GM10266 (cell line): ENCODE measurements at regions not wholly inside any gene's neighbourhood (a gene's known extent, or its start where the extent isn't known, plus 50 kb on each side); places are given as distances from the start of the nearest gene placed in this dataset.

Experiments used
- DNase-seq: peaks from one replicate; pipeline ENCODE4 v3.0.0; 2012; ENCODE audit errors: extremely low spot score
- TF ChIP-seq, protein P1 (sequence below): IDR thresholded peaks from 2 replicates; pipeline ENCODE4 v1.5.1; 2012; ENCODE audit warnings: mild to moderate bottlenecking, low read depth; ENCODE audit not compliant: control insufficient read depth, insufficient read depth; ENCODE audit errors: missing control alignments

- DNase-seq = no peak
- TF ChIP-seq, protein P1, sequence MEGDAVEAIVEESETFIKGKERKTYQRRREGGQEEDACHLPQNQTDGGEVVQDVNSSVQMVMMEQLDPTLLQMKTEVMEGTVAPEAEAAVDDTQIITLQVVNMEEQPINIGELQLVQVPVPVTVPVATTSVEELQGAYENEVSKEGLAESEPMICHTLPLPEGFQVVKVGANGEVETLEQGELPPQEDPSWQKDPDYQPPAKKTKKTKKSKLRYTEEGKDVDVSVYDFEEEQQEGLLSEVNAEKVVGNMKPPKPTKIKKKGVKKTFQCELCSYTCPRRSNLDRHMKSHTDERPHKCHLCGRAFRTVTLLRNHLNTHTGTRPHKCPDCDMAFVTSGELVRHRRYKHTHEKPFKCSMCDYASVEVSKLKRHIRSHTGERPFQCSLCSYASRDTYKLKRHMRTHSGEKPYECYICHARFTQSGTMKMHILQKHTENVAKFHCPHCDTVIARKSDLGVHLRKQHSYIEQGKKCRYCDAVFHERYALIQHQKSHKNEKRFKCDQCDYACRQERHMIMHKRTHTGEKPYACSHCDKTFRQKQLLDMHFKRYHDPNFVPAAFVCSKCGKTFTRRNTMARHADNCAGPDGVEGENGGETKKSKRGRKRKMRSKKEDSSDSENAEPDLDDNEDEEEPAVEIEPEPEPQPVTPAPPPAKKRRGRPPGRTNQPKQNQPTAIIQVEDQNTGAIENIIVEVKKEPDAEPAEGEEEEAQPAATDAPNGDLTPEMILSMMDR = no peak
Measured at GRCh38 chr9:87795178-87795577, 69.3 kb downstream of the CTSL start.

DNA sequence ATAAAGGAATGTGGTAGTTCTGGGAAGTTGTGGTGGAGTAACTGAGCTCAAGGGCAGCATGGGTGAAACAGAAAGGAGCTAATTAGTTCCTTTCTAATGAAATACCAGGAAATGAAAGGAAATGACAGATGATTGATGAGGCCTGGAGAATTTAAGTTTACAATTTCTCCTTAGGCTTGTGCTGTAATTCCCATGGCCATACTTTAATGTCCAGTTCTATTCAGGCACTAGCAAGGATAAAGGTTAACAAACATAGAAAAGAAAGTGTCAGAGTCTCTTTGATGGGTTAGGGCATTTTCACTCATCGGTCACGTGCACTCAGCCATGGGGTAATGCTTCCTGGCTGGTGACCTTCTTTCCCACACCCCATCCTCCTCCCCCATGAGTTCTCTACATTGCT, 70.3 kb downstream of the CTSL start:
- DNase-seq = no peak
- TF ChIP-seq, protein P1 = no peak

- no peak for DNase-seq
- TF ChIP-seq, protein P1 = no peak
Measured at GRCh38 chr9:87798261-87798833, 72.4 kb downstream of the CTSL start.

GRCh38 chr9:87799503-87799902, 73.6 kb downstream of the CTSL start:
- no peak for DNase-seq
- TF ChIP-seq, protein P1 = no peak

DNA sequence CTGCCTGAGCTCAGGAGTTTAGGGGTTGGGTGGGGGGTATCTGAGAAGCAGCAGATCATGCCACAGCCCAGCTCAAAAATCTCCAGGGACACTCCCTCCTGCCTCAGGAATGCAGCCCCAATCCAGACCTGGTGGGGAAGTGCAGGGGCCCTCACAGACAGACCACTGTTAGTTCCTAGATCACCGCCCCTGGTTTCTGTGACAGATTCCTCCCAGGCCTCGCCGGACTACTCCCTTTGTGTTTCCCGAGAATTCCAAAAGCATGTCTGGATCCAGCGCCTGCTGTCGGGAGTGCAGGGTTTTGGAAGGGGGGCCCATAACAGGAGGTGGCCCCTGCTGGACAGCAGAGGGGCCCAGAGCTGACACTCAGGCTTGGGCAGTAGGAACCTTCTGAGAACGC, 74.5 kb downstream of the CTSL start:
- TF ChIP-seq, protein P1 = no peak
- DNase-seq = no peak

GRCh38 chr9:87801013-87801412, 75.1 kb downstream of the CTSL start:
- DNase-seq = no peak

DNA sequence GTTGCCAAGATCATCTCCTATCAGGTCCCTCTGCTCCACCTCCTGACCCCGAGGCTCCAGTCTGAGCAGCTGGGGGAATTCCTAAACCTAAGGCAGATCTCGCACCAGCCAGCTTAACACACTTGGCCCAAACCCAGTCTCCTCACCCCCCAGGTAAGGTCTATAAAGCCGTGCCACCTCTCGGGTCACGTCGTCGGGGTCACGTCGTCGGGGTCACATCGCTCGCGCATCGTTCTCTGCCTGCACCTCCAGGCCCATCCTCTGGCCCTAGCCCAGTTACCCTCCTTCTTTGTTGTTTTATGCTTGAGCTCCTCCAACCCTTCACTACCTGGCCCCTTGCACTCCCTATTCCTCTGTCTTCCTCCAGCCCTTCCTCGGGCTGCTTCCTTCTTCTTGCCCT, 77.2 kb downstream of the CTSL start:
- TF ChIP-seq, protein P1 = no peak

More at GRCh38 chr9:87801013-87801412, 75.1 kb downstream of the CTSL start:
- TF ChIP-seq, protein P1 = no peak

More for the DNA sequence above, 77.2 kb downstream of the CTSL start:
- DNase-seq = no peak
